Neural progenitor cell (in vitro differentiated cells): ENCODE measurements at regions not wholly inside any gene's neighbourhood (a gene's known extent, or its start where the extent isn't known, plus 50 kb on each side); places are given as distances from the start of the nearest gene placed in this dataset.

Experiments used
- DNase-seq: peaks from one replicate; pipeline ENCODE4 v3.0.0-alpha.2; 2016; ENCODE audit warnings: low spot score
- H2AFZ ChIP-seq: fragments of 200-600 bp; sonication (generic); replicated peaks from 2 replicates; pipeline ENCODE4 v1.6.1; 2016; ENCODE audit warnings: antibody characterized with exemption
- H3F3A ChIP-seq: fragments of 200-600 bp; sonication (generic); 2 replicates; pipeline ENCODE4 v1.6.1; 2016; ENCODE audit warnings: antibody characterized with exemption, low read depth
- H3K27ac ChIP-seq: fragments of 200-600 bp; sonication (generic); 2 replicates; pipeline ENCODE4 v1.5.1; 2016; ENCODE audit warnings: mild to moderate bottlenecking
- H3K27me3 ChIP-seq: fragments of 200-600 bp; sonication (generic); 2 replicates; pipeline ENCODE4 v1.6.1; 2016; ENCODE audit warnings: mild to moderate bottlenecking, moderate library complexity
- H3K36me3 ChIP-seq: fragments of 200-600 bp; sonication (generic); 2 replicates; pipeline ENCODE4 v1.5.1; 2016
- H3K4me1 ChIP-seq: fragments of 200-600 bp; sonication (generic); 2 replicates; pipeline ENCODE4 v1.6.1; 2016; ENCODE audit warnings: mixed run types
- H3K4me2 ChIP-seq: fragments of 200-600 bp; sonication (generic); 2 replicates; pipeline ENCODE4 v1.6.1; 2016
- H3K4me3 ChIP-seq: fragments of 200-600 bp; sonication (generic); 2 replicates; pipeline ENCODE4 v1.5.1; 2016
- H3K79me2 ChIP-seq: fragments of 200-600 bp; sonication (generic); 2 replicates; pipeline ENCODE4 v1.6.1; 2016; ENCODE audit warnings: low read depth
- H3K9ac ChIP-seq: fragments of 200-600 bp; sonication (generic); 2 replicates; pipeline ENCODE4 v1.6.1; 2016
- H3K9me3 ChIP-seq: fragments of 200-600 bp; sonication (generic); 2 replicates; pipeline ENCODE4 v1.5.1; 2016; ENCODE audit warnings: low read depth
- H4K20me1 ChIP-seq: fragments of 200-600 bp; sonication (generic); 2 replicates; pipeline ENCODE4 v1.6.1; 2016; ENCODE audit warnings: low read depth
- H3K27ac Mint-ChIP-seq: 3 replicates; pipeline ENCODE4 v1.8.0; 2021; ENCODE audit warnings: mixed read lengths
- H3K27me3 Mint-ChIP-seq: 2 replicates; pipeline ENCODE4 v1.8.0; 2022; ENCODE audit warnings: low read depth, mild to moderate bottlenecking, inconsistent platforms, moderate library complexity, mixed read lengths; ENCODE audit not compliant: insufficient read depth
- H3K36me3 Mint-ChIP-seq: 3 replicates; pipeline ENCODE4 v1.8.0; 2021; ENCODE audit warnings: mixed read lengths
- H3K4me1 Mint-ChIP-seq: 3 replicates; pipeline ENCODE4 v1.8.0; 2021; ENCODE audit warnings: mixed read lengths
- H3K4me3 Mint-ChIP-seq: 3 replicates; pipeline ENCODE4 v1.8.0; 2021; ENCODE audit warnings: mild to moderate bottlenecking, moderate library complexity, mixed read lengths
- H3K9me3 Mint-ChIP-seq: 3 replicates; pipeline ENCODE4 v1.8.0; 2020; ENCODE audit warnings: mixed read lengths
- CTCF ChIP-seq: fragments of 200-600 bp; sonication (generic); IDR thresholded peaks from 2 replicates; pipeline ENCODE4 v1.5.1; 2017; ENCODE audit warnings: antibody characterized with exemption, mild to moderate bottlenecking
- EZH2 ChIP-seq: fragments of 200-600 bp; sonication (generic); IDR thresholded peaks from 2 replicates; pipeline ENCODE4 v1.6.1; 2017; ENCODE audit warnings: antibody characterized with exemption, mild to moderate bottlenecking, moderate library complexity
- EZH2phosphoT487 ChIP-seq: fragments of 200-600 bp; sonication (generic); IDR thresholded peaks from 2 replicates; pipeline ENCODE4 v1.6.1; 2017; ENCODE audit warnings: antibody characterized with exemption

GRCh38 chr13:28602580-28602979 is 56.4 kb upstream of the POMP start:
- no peaks in the 10 kb centered on the region for H3F3A ChIP-seq
- H3K4me1 ChIP-seq: no peaks in the 10 kb centered on the region
- no peak for DNase-seq
- no peak overlapping the region for H3K27ac Mint-ChIP-seq
- TF ChIP-seq CTCF (no peak), EZH2 (no peak), EZH2phosphoT487 (no peak)
- H3K36me3 Mint-ChIP-seq: no peaks in the 10 kb centered on the region
- H3K4me2 ChIP-seq: no peak overlapping the region
- H2AFZ ChIP-seq: peak overlapping the region; percentile 80
- no peak overlapping the region for H3K4me3 ChIP-seq
- H3K9me3 Mint-ChIP-seq: no peaks in the 10 kb centered on the region
- no peaks in the 10 kb centered on the region for H4K20me1 ChIP-seq
- peaks cover 3% of the 10 kb centered on the region for H3K27me3 Mint-ChIP-seq
- no peak overlapping the region for H3K4me3 Mint-ChIP-seq
- no peaks in the 10 kb centered on the region for H3K27me3 ChIP-seq
- no peaks in the 10 kb centered on the region for H3K4me1 Mint-ChIP-seq
- H3K36me3 ChIP-seq: no peaks in the 10 kb centered on the region
- no peak overlapping the region for H3K27ac ChIP-seq
- no peaks in the 10 kb centered on the region for H3K79me2 ChIP-seq
- H3K9me3 ChIP-seq: no peaks in the 10 kb centered on the region
- no peak overlapping the region for H3K9ac ChIP-seq

- Mint-ChIP-seq H3K4me3 (no peak overlapping the region), H3K36me3 (no peaks in the 10 kb centered on the region), H3K9me3 (no peaks in the 10 kb centered on the region), H3K27me3 (peaks cover 3% of the 10 kb centered on the region), H3K4me1 (no peaks in the 10 kb centered on the region), H3K27ac (no peak overlapping the region)
- H3K9me3 ChIP-seq: no peaks in the 10 kb centered on the region
- no peak for DNase-seq
- H3K27me3 ChIP-seq: no peaks in the 10 kb centered on the region
- H3K79me2 ChIP-seq: no peaks in the 10 kb centered on the region
- no peak for TF ChIP-seq EZH2
- no peak for TF ChIP-seq CTCF
- H2AFZ ChIP-seq: no peak overlapping the region
- no peaks in the 10 kb centered on the region for H4K20me1 ChIP-seq
- no peaks in the 10 kb centered on the region for H3K4me1 ChIP-seq
- H3K9ac ChIP-seq: no peak overlapping the region
- H3K4me2 ChIP-seq: no peak overlapping the region
- H3K4me3 ChIP-seq: no peak overlapping the region
- H3F3A ChIP-seq: no peaks in the 10 kb centered on the region
- no peaks in the 10 kb centered on the region for H3K36me3 ChIP-seq
- H3K27ac ChIP-seq: no peak overlapping the region
Measured at GRCh38 chr13:28601581-28601980, 57.3 kb upstream of the POMP start.

GRCh38 chr13:28597641-28598040 is 61.3 kb upstream of the POMP start:
- Histone ChIP-seq H3K9ac (no peak overlapping the region), H3K27me3 (no peaks in the 10 kb centered on the region), H3F3A (no peaks in the 10 kb centered on the region), H2AFZ (no peak overlapping the region), H3K36me3 (no peaks in the 10 kb centered on the region), H3K79me2 (no peaks in the 10 kb centered on the region), H3K9me3 (no peaks in the 10 kb centered on the region), H4K20me1 (no peaks in the 10 kb centered on the region), H3K4me3 (no peak overlapping the region), H3K27ac (no peak overlapping the region), H3K4me2 (no peak overlapping the region), H3K4me1 (no peaks in the 10 kb centered on the region)
- no peaks in the 10 kb centered on the region for H3K9me3 Mint-ChIP-seq
- no peak overlapping the region for H3K27ac Mint-ChIP-seq
- no peaks in the 10 kb centered on the region for H3K4me1 Mint-ChIP-seq
- DNase-seq: no peak
- H3K36me3 Mint-ChIP-seq: no peaks in the 10 kb centered on the region
- H3K27me3 Mint-ChIP-seq: no peaks in the 10 kb centered on the region
- no peak for TF ChIP-seq EZH2phosphoT487
- no peak for TF ChIP-seq CTCF
- TF ChIP-seq EZH2: no peak
- no peak overlapping the region for H3K4me3 Mint-ChIP-seq

GRCh38 chr13:28590461-28590860 is 68.5 kb upstream of the POMP start:
- Histone ChIP-seq H4K20me1 (no peaks in the 10 kb centered on the region), H3K9me3 (no peaks in the 10 kb centered on the region), H3K4me1 (peaks cover 5% of the 10 kb centered on the region), H3K4me2 (no peak overlapping the region), H2AFZ (peak overlapping the region; percentile 89), H3K4me3 (no peak overlapping the region), H3K27ac (no peak overlapping the region), H3K79me2 (no peaks in the 10 kb centered on the region), H3K27me3 (no peaks in the 10 kb centered on the region), H3K9ac (no peak overlapping the region), H3F3A (no peaks in the 10 kb centered on the region), H3K36me3 (no peaks in the 10 kb centered on the region)
- H3K27ac Mint-ChIP-seq: no peak overlapping the region
- no peaks in the 10 kb centered on the region for H3K9me3 Mint-ChIP-seq
- H3K36me3 Mint-ChIP-seq: no peaks in the 10 kb centered on the region
- no peak for DNase-seq
- no peak overlapping the region for H3K4me3 Mint-ChIP-seq
- TF ChIP-seq EZH2 (no peak), EZH2phosphoT487 (no peak), CTCF (no peak)
- peaks cover 2% of the 10 kb centered on the region for H3K27me3 Mint-ChIP-seq
- no peaks in the 10 kb centered on the region for H3K4me1 Mint-ChIP-seq
